NCI-H2081 (cell line): ENCODE measurements at regions not wholly inside any gene's neighbourhood (a gene's known extent, or its start where the extent isn't known, plus 50 kb on each side); places are given as distances from the start of the nearest gene placed in this dataset.

ENCODE experiments used
- DNase-seq, 2 experiments: peaks; one replicate each; lab custom pipeline; 2025; lab: John Stamatoyannopoulos, UW

DNA sequence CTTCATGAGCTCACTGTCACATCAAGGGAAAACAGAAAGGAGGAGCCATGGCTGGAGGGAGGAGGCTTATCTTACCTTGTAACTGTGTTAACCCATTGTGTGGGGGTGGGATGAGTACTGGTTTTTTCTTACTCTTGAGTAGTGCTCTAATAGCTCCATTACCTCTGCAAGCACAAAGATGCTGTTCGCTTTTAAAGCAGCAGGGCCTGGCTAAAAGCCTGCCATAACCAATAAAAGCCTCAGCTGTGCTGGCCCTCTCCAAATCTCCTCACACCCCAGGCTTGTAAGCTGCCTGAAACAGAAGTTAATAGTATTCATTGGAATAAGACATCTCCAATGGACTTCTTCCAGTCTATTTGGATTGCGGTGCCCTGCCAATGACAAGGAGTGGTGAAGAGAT lies 544.1 kb downstream of the TUSC7 start:
- no peak for DNase-seq

DNA sequence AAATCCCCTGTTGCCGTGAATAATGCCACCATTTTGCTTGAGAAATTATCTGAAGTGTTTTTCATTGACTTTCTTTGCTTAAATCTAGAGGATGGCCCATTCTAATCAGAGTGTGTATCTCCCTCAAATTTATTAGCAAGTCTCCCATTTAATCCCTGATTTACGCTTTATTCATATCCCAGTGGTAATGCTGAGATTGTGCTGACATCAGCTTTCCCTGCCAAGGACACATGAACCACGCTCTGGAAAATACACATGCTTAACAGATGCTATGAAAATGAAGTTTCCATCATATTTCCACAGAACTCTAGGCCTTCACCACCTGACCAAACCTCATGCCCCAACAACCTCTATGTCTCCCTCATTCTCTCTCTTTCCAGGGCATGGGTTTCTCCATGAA lies 545.4 kb downstream of the TUSC7 start:
- DNase-seq: no peak

DNA sequence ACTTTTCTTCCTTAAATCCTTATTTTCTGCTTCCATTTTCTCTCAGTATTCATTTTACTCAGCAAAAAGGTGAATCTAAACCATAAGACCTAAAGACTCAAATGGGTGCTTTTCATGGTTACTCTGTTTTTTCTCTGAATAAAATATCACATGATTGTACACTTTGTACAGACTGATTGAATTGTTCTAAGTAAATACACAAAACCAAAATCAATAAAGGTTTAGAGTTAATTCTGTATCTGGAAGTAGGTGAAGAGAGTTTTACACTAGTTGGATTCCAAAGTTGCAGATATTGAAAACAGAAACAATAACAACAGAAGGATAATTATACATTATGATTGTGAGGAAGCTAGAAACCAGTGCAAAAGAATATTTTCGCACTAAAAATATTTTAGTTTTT lies 546.2 kb downstream of the TUSC7 start:
- DNase-seq: no peak

DNA sequence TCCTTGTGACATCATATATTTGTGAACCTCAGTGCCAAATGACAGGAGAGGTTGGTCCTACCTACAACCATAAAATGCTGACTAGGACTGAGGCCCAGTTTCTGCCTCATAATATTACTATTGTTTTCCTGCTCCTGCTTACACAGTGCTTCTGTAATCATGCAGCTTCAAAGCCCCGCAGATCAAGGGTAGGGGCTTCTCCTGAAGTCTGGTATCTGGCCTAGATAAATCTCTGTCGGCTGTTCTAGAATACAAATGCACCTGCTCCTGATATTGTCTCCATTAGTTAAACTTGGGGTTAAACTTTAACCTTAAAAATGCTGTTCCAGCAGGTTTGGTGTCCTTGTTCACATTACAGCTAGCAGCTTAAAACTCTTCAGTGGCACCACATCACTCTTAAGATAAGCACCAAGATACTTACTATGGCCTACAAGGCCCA lies 552.4 kb downstream of the TUSC7 start:
- DNase-seq: no peak

DNA sequence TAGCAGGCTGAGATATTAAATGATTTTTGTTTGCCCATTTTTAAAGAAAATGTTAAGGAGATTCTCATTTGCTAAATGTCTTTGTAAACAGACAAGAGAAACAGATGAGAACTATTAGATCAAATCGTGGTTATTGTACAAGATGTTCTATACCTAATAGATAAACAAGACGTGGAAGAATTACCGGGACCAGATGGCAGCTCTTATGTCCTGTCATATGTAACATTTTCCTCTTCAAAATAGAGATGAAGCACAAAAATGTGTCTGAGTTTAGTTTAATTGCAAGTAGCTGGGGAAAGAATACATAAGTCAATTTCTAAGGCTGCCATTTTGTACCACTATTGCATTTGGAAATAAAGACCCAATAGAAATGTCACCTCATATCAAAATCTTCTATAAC lies 553.7 kb downstream of the TUSC7 start:
- no peak for DNase-seq

DNA sequence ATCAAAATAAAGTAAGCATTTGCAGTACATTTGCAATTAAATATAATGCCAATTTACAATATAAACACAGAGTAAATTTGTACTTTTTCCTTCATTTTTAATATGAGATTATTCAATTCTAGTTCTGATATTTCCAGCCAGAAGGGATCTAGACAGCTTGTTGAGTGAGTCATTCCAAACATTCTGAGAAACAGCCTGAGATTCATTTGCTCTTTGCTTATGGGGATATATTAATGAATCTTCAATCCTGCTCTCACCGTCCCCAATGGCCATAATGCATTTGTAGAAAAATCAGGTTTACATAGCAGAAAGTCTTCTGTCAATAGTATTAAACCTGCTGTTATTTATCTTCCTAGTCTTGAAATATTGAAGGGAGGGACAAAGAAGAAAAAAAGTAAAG lies 554.2 kb downstream of the TUSC7 start:
- no peak for DNase-seq

DNA sequence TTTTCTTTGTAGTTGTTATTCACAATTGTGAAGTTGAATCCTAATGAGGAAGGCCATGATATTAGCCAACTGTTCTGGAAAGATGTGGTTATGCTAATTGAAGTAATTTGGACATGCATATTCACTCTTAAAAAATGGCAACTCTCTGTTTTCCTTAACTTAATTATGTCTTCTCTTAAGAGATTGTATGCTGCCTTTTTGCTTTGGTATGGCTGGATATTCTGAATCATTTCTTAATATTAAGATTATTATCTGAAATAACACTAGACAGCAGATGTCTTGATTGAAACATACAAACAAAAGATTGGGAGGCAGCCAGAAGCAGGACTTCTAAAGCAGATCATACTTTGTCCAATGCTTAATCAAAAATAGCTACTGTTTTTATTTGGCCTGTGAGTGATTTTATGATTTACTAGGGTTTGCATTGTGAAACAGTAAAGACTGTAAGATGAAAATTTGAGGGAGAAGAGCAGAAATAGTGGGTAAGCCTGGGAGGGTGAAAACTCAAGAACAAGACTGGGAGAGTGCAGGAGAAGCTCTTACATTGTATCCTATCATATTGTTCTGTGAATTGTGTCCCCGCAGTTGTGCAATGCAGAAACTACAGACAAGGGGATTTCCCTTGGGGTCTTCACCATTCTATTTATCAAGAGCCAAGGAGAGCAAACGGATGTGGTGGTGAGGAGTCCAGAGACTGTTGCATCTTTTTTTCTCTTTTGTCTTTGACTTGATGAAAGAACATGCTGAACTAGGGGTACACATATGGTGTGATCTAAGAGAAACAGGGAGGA lies 554.8 kb downstream of the TUSC7 start:
- no peak for DNase-seq

DNA sequence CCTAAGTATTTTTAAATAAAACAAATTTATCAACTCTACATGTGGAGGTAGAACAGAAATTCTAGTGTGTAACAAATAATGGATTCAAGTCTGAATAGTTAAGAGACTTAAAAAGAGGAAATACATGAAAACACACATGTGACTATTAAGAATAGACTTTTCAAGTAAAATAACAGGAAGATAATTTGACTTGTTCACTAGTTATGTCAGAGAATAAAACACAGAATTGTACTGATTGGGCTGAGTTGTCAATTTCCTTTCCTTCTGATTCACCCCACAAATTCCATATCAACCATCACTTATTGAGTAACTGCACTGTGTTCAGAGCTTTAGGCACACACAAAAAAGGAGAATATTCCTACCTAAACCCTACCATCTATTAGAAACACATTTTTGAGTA lies 557.2 kb downstream of the TUSC7 start:
- no peak for DNase-seq

DNA sequence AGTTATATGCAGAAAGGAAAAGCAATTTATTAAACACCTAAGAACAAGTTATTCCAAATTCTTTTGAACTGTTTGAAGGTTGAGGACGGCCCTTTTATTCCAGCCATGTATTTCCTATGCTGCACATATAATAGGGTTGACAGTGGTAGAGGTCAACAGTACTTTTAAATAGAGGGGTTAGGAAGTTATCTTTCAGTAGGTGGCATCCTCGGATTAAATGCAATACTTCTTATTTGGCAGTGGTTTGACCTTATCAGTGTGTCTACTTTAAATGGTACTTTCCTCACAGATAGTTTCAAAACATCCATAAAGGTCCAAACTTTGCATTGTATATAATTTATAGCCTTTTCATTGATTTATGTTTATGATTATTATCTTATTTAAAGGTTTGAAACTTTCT lies 558.7 kb downstream of the TUSC7 start:
- DNase-seq: no peak

DNA sequence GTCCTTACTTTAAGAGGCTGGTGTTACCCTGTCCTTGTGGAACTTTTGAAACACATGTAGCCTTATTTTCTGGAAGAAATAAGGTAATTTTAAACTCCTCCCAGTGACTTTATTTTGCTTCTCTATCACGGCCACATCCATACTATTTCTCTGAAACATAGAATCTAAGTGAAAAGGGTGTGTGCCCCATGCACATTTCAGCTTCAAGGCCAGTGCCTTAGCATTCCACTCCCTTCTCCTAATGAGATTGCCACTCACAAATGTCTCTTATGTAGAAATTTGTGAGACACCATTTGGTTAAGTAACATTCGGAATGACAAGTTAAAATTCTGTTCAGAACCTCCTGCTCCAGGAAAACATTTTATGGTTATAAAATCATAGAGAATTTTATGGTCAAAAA lies 562.7 kb downstream of the TUSC7 start:
- DNase-seq: no peak

DNA sequence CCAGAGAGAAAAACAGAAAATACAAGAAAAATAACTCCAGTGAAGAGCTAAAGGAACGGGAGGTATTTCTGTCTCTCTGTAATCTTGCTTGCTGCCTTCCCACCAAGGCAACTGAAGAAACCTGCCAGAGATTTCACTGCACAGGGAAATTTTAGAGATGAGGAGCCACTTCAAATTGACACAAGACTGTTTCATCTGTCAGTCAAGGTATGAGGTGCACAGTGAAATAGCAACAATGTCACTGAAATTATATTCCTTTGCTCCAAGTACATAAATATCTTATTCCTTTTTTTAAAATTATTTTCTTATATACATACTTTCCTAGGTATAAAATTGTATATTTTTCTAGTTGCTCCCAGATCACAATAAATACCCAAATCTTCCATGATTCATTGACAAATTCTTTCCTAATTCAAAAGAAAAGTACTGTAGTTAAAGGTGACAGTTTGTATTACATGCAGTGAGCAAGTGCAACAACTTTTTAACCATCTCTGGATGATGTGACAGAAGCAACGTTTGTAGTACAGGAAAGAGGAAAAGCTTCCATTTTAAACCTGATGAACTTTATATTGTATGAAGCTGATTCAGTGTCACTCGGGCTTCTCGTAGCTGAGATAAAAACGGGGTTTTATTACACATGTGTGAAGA lies 563.4 kb downstream of the TUSC7 start:
- DNase-seq: no peak

DNA sequence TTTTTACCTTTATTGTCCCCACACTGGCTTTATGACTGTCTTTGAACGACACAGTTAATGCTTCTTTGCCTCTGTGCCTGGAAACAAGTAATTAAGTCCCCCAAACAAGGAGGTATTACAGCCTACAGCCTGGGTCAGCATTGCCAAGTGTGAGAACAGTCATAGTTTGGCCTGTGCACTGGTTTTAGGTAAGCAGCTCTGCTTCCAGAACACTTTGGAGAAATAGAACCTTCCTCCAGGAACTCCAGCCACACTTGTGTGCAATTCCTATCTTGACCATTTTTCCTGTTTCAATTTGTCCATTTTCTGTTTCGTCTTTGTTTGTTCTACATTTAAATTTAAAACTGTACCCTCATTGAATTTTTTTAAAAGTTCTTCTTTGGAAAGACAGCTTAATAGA lies 568.2 kb downstream of the TUSC7 start:
- DNase-seq: no peak

DNA sequence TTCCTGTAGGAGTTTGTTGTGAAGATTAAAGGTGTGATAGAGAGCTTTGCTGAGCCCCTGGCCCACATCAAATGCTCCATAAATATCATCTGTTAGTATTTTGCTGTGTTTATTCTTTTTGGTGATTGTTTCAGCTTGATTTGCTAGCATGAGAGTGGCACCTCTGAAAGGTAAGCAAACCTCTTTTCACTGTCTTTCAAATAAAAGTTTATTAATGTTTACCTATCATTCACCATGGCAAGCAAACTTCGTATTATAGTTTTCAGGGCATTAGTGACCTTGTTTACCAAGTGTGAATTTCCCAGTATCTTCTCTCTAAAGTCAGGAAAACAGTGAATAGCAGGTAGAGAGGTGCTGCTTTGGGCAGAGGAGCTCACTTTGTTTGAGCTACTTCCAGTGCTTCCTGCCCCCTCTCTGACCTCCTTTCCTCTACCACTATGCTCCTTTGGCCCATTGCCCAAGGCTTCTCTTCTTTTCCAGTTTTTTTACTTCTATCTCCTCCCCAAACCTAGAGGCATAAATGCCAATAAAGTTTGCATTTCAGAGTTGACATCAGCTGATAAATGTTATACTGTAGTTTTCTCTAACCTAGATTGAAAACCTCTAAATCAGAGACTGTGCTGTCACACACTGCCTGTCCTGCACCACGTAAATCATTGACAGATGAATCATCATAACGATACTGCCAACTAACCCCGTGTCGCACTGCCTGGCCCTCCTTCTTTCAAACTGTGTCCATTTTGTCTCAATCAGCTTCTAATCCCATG lies 569.0 kb downstream of the TUSC7 start:
- no peak for DNase-seq

DNA sequence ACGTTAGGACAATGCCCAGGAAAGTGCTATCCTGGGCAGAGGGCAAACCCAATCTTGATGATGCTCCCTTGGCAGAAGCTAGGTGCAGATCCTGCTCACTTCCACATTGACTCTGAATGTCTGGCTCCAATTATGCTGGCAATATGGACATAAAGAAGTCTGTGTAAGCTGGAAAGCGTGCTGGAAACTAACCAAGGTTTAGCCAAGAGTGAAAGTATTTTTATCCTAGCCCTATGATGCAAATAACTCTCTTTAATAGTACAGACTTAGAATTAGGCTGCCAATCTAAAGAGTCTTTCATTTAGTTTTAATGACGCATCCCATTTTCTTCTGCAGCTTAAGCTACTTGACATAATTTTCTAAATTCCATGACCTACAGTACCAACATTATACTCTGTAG lies 571.8 kb downstream of the TUSC7 start:
- DNase-seq: no peak

DNA sequence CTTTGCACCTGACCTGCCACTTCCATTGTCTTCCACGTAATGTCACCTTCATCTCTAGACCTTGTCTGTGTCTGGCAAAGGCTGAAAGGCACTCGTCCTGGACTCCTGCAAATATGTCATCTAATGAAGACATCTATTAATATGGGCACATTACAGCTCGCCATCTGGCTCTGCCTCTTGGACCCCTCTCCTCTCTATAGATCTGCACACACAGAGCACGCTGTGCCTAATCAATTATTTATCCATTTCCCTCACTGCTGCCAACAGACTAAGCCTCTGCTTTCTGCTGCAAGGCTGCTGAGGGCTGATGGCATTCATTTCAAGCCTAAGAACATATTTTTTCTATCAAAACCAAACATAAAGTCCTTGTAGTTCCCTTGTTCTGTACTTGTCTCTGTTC lies 573.0 kb downstream of the TUSC7 start:
- DNase-seq: no peak

DNA sequence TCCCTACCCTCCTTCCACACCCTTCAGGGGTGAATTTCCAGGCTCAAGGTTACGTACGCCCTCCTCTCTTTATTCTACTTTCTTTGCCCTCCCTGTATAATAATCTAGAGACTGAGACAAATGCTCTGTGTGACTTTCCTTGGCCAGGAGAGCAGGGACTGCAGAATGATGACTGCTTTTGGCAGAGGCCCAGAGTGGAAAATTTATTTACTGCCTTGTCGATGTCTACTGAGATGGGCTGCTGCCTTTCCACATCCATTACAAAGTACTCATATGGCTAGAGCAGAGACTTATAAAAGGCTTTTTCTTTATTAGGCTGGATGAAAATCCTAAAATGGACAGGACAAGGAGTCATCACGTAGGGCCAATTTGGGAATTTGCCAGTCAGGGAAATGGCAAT lies 576.2 kb downstream of the TUSC7 start:
- DNase-seq: no peak

DNA sequence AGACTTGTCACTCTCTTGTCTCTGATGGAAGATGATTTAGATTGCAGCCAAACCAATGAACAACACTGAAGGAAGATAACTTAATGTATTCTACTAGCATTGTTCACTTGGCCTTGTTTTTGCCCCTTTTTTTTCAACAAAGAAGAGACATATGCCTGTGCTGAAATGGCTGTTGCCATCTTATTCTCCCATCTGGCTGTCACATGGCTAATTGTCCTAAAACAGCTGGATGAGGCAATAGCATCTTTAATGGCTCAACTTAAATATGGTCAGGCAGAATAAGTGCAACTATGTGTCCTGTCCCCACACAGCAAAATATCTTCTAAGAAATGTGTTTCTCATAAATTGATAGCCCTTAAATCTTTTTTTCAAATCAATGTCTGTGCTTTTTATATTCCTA lies 576.9 kb downstream of the TUSC7 start:
- DNase-seq: no peak

DNA sequence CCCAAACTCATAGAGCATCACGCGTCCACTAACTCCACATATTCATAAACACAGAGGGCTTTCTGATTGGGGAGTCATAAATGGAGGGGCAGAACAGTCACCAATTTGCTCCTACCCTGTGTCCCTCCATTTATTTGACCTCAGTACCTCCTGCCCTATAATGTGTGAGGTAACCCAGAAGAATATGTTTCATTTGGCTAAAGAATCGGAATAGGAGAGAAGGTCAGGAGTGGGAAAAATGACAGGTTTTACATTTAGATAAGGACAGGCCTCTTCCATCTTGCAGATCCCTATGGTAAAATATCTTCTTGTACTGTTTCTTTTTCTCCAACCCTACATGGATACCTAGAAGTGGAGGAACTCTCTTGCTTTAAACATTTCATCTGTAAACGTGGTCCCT lies 578.0 kb downstream of the TUSC7 start:
- DNase-seq: no peak

DNA sequence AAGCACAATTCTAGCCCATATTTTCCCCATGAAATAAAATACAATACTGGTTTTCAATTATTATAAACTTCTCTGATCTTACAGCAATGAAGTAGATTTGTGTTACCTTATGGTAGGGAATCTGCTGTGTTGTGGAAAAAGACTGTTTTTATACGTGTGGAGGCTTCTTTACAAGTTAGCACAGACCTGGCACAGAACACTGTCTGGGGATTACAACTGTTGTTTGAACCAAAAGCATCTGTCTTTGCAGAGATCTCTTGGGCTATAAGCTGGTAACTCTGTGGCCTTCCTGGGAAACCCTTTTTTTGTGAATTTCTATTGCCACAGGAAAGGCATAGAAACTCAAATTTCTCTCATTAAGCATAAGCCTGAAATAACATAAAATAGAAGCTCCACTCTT lies 581.9 kb downstream of the TUSC7 start:
- no peak for DNase-seq

DNA sequence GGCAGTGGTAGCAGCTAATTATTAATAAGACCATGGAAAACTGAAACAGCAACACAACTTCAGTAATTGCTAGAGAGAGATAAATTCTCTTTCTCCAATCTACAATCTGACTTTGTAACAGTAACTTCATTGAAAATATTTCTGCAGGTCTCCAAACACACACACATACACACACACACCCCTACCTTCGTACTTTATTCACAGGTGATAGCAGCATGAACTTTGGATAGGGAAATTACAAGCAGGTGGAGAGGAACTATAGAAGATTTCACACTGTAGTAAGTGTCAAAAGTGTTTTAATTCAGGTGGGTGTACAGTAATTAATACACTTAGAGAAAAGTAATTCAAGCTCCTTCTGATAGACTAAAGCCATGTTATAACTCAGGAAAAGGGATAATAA lies 587.5 kb downstream of the TUSC7 start:
- no peak for DNase-seq

DNA sequence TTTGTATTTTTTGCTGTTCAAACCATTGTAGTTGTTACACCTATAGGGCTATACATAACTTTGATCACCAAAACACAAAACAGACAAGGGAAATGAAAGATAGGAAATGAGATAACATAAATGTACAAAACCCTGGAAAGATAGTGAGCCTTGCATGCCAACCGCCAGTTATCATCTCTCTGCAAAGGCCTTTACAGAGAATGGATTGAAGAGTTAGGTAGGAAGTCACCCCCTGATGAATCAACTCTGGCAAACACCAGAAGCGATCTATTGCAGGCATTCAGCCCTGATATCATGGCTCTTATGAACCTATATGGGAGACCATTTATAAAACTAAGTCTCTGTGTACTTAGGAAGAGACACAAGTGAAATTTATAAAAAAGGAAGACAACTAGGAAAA lies 588.0 kb downstream of the TUSC7 start:
- no peak for DNase-seq

DNA sequence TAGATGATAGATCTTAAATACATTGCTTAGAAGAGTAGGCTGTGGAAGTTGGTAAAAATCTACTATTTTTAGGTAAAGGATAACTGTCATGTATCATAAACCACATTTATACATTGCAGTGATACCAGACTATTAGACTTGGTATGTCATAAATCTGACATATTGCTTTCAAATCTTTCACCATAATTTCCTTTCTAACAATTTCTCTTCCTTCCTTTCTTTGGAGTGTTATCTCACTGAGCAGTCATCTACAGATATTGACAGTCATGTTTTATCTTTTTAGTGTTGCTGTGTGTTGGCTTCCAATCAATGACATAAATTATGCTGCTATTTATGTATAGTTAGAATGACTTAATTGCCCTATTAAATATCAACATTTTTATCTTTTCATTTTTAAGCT lies 588.7 kb downstream of the TUSC7 start:
- no peak for DNase-seq

DNA sequence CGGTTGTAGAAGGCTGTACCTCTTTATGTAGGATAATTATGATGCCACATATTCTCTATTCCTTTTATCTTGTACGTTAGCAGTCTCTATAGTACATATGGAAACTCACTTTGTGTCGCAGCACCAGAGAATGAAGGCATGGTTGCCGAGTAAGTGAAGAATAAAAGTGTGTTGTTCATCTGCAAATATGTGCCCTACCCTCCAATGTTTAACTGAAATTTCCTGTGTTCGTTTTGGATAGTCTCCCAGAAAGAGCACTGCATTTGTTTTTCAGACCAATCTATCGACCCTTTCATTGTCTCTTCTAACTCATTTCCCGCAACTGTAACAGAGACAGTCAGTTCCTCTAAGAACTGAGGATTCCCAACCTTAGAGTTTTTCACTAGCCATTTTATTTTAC lies 592.8 kb downstream of the TUSC7 start:
- DNase-seq: peak in 1 of 2 experiments; percentile 58
